GM18508 (cell line): ENCODE measurements at regions not wholly inside any gene's neighbourhood (a gene's known extent, or its start where the extent isn't known, plus 50 kb on each side); places are given as distances from the start of the nearest gene placed in this dataset.

Experiments used
- ATAC-seq: cut with Tn5 transposase; IDR thresholded peaks from one replicate; pipeline ENCODE4 v1.9.1; 2021; ENCODE audit warnings: moderate number of reproducible peaks; ENCODE audit not compliant: insufficient read depth, unreplicated experiment

DNA sequence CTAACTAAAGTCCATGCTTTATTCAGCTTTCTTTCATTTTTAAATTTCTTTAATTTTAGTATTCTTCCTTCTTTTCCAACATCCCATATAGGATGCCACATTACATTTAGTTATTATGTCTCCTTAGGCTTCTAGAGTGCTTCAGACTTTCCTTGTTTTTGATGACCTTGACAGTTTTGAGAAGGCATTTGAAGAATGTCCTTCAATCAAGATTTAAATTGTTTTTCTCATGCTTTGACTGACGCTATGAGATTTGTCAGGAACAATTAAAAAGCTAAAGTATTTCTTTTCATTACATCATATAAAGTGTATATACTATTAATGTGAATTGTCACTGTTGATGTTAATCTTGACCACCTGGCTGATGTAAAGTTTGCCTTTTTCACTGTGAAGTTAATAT lies 173.7 kb upstream of the LYPLAL1 start:
- no peak for ATAC-seq

- ATAC-seq = no peak
Measured at GRCh38 chr1:219000631-219001030, 173.0 kb upstream of the LYPLAL1 start.

DNA sequence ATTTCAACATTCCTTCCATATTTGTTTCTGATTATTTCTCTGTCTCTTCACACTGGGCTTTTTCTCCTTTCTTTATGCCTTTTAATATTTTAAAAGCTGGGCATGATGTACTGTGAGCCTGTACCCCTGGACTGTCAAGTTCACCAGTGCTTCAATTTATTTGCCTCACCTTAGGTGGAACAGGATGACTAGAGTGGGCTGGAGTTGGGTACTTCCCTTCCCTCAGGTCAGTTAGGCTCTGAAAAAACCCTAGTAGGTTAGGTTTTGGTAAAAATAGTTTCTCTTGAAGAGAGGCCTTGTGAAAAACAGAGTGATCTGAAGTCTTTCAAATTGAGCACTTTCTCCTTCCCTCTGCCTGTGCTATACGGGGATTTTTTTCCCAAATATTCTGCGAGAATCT lies 163.0 kb upstream of the LYPLAL1 start:
- ATAC-seq = no peak

DNA sequence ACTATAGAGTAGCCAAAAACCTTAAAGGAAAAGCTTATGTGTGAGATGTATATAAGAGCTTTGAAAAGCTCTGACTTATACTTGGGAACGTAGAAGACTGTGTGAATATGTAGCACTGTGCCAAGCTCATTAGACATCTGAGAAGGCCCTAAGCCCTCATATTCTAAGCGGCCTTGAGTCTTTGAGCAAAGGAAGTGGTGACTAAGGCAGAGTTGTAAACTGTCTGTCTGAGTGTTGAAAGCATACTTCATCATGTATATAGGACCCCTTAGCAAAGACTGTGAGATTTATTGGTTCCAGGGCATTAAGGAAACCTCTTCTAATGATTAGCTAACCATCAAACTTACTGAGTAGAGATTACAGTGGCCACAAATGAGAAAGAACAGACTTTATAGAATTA lies 153.3 kb upstream of the LYPLAL1 start:
- ATAC-seq = no peak

GRCh38 chr1:219020846-219021245 lies 152.8 kb upstream of the LYPLAL1 start:
- no peak for ATAC-seq

GRCh38 chr1:219027146-219027673 lies 146.5 kb upstream of the LYPLAL1 start:
- no peak for ATAC-seq

DNA sequence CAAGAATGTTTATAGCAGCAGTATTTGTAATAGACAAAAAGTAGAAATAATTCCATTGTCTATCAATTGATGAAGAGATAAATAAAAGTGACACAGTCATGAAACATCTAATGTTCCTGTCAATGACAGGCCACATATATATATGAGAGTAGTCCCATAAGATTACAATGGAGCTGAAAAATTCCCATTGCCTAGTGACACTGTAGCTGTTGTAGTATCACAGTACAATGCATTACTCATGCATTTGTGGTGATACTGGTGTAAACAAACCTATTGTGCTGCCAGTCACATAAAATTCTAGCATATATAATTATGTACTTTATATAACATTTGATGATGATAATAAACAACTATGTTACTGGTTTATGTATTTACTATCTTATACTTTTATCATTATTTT lies 141.9 kb upstream of the LYPLAL1 start:
- no peak for ATAC-seq

DNA sequence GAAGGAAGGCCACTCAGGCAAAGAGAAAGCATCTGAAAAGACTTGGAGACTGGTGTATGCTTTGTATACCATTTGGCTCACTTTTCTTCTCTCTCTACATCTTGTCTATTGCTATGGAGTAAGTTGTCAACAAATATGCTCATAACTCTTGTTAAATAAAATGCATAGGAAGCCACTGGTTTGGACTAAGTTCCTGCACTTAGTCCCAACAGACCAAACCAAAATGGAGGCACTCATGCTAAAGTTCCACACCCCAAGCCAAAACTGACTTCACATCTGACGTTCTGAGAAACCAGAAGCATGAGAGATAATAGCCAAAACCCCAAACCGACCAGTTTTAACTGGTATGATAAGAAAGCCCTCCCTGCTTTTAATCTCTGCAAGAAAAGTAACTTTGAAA lies 135.3 kb upstream of the LYPLAL1 start:
- no peak for ATAC-seq

GRCh38 chr1:219039017-219039681 lies 134.5 kb upstream of the LYPLAL1 start:
- ATAC-seq = no peak

DNA sequence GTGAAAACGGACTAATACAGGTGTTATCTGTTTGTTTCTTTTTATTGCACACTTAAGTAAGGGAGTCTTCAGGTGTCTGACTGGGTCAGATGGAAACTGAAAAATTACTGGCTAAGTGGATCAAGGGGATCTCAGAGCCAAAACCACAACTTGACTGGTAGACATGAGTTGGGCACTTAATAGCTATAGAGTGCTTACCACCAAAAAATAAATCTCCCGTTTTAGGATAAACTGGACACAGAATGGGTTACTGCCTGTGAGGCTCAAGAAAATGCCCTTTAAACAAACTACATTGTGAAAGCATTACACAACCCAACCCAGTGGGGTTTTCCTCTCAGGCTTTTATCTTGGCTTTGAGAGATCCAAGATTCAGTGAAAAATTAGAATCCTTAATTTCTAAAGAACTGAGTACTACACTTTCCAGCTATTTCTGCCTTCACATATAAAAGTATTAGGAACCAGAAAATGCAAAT lies 134.0 kb upstream of the LYPLAL1 start:
- ATAC-seq = no peak

GRCh38 chr1:219040291-219040690 lies 133.4 kb upstream of the LYPLAL1 start:
- ATAC-seq = no peak

GRCh38 chr1:219041141-219041540 lies 132.5 kb upstream of the LYPLAL1 start:
- no peak for ATAC-seq

GRCh38 chr1:219041818-219042217 lies 131.9 kb upstream of the LYPLAL1 start:
- no peak for ATAC-seq

GRCh38 chr1:219042769-219043168 lies 130.9 kb upstream of the LYPLAL1 start:
- ATAC-seq = no peak

DNA sequence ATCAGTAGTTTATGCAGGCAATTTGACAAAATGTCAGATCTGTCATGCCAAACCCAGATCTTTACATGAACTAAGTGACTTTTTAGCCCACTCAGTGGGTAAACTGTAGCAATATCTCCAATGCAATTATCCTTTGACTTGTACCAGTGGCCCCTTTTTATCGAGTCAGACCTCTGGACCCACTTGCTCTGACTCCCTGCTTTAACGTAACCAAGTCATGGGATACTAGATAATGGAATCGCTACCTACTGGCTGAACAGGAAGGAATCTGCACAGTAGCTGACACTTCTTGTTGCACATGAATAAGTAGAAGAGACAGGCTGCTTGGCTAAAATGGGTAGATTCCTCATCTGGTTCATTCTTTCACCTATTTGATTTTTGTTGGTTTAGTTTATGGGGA lies 128.4 kb upstream of the LYPLAL1 start:
- no peak for ATAC-seq

DNA sequence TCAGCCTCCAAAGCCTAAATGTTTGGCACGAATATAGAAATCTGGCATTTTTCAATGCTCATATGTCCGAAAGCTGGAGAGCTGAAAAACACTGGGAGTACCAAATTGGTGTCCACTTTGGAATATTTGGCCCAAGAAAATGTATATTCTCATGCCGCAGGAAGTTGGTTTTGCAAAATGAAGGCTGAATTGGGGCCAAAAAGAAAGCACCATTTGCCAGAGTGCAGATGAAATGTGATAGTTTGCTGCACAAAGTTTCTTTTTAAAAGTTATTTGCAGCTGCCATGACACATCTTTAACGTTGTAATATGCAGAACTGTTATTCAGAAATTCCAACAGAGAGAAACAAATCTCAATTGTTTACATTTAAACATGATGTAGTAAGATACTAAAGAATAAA lies 124.2 kb upstream of the LYPLAL1 start:
- ATAC-seq = no peak

- ATAC-seq = no peak
Measured at GRCh38 chr1:219050086-219050821, 123.4 kb upstream of the LYPLAL1 start.

DNA sequence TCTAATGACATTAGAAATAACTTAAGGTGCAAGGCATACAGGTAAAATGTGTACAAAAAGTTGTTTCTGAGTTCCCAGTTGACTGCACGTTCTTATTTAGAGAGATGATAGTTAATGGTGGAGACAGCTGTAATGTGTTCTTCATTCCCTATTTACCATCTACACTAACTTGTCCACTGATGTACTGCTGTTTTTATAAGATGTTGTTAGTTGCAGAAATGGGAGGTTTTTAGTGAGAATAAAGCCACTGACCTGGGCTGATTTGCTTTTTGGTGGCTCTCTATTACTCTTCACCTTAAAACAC lies 122.9 kb upstream of the LYPLAL1 start:
- ATAC-seq = no peak

- no peak for ATAC-seq
Measured at GRCh38 chr1:219051547-219051946, 122.1 kb upstream of the LYPLAL1 start.

GRCh38 chr1:219058891-219059820 lies 114.5 kb upstream of the LYPLAL1 start:
- no peak for ATAC-seq

GRCh38 chr1:219060798-219061197 lies 112.9 kb upstream of the LYPLAL1 start:
- ATAC-seq = no peak
